CD14-positive monocyte (primary cell): ENCODE measurements at regions not wholly inside any gene's neighbourhood (a gene's known extent, or its start where the extent isn't known, plus 50 kb on each side); places are given as distances from the start of the nearest gene placed in this dataset.
A peak's percentile ranks its signal among the peaks of the same experiment; 100 is the strongest.

Experiments
- DNase-seq, 3 donors: peaks; one replicate each; pipeline ENCODE4 v3.0.0-alpha.2; 2011 to 2022
- H2AFZ ChIP-seq: 2 replicates; pipeline ENCODE4 v1.6.0; 2012; ENCODE audit warnings: mild to moderate bottlenecking, low read depth, low read length, inconsistent platforms; ENCODE audit not compliant: insufficient read depth, poor library complexity, severe bottlenecking
- H3K27ac ChIP-seq, 2 donors: 1 replicate in 1 of 2; 2 replicates in 1 of 2; pipeline ENCODE4 v1.5.1; 2012 to 2013; ENCODE audit warnings: low read length in 2 of 2, control low read depth in 1 of 2, inconsistent platforms in 1 of 2, low read depth in 1 of 2, mild to moderate bottlenecking in 1 of 2
- H3K27me3 ChIP-seq, 2 donors: one replicate each; pipeline versions ENCODE4 v1.6.0 to v1.6.1; 2011 to 2013; ENCODE audit warnings: low read length in 2 of 2; ENCODE audit not compliant: control insufficient read depth in 2 of 2, insufficient read depth in 2 of 2
- H3K36me3 ChIP-seq, 2 donors: replicated peaks in 1 of 2; 1 replicate in 1 of 2; 2 replicates in 1 of 2; pipeline versions ENCODE4 v1.5.1 to v1.6.1; 2012 to 2013; ENCODE audit warnings: low read length in 2 of 2, control low read depth in 1 of 2, inconsistent platforms in 1 of 2, mild to moderate bottlenecking in 1 of 2; ENCODE audit not compliant: insufficient read depth in 2 of 2, control insufficient read depth in 1 of 2
- H3K4me1 ChIP-seq, 2 donors: 1 replicate in 1 of 2; 2 replicates in 1 of 2; pipeline versions ENCODE4 v1.5.1 to v1.6.1; 2012 to 2013; ENCODE audit warnings: low read length in 2 of 2, control low read depth in 1 of 2, inconsistent platforms in 1 of 2, mild to moderate bottlenecking in 1 of 2, moderate library complexity in 1 of 2; ENCODE audit not compliant: insufficient read depth in 2 of 2, control insufficient read depth in 1 of 2
- H3K4me2 ChIP-seq: replicated peaks from 2 replicates; pipeline ENCODE3; 2012; ENCODE audit warnings: low read length, moderate library complexity, mild to moderate bottlenecking; ENCODE audit not compliant: poor library complexity, severe bottlenecking; ENCODE audit errors: extremely low read depth
- H3K4me3 ChIP-seq, 3 experiments: fragments of 200-600 bp in 1 of 3; sonication (generic) in 1 of 3; replicated peaks in 1 of 3; 1 replicate in 2 of 3; 2 replicates in 1 of 3; pipeline ENCODE4 v1.5.1; 2011 to 2013; ENCODE audit warnings: low read length in 3 of 3, mild to moderate bottlenecking in 3 of 3, control low read depth in 2 of 3, low read depth in 2 of 3, inconsistent platforms in 1 of 3, moderate library complexity in 1 of 3
- H3K79me2 ChIP-seq: 2 replicates; pipeline ENCODE4 v1.6.0; 2012; ENCODE audit warnings: mild to moderate bottlenecking, control low read depth, inconsistent platforms, low read length, moderate library complexity; ENCODE audit not compliant: insufficient read depth
- H3K9ac ChIP-seq: 2 replicates; pipeline ENCODE4 v1.6.0; 2017; ENCODE audit warnings: low read length, mild to moderate bottlenecking; ENCODE audit not compliant: insufficient read depth, poor library complexity, severe bottlenecking
- H3K9me3 ChIP-seq, 2 donors: replicated peaks in 1 of 2; 1 replicate in 1 of 2; 2 replicates in 1 of 2; pipeline versions ENCODE4 v1.5.1 to v1.6.1; 2012 to 2013; ENCODE audit warnings: low read length in 2 of 2, control low read depth in 1 of 2; ENCODE audit not compliant: control insufficient read depth in 1 of 2, insufficient read depth in 1 of 2
- H4K20me1 ChIP-seq: 2 replicates; pipeline ENCODE4 v1.6.0; 2012; ENCODE audit warnings: mild to moderate bottlenecking, low read length, control low read depth, moderate library complexity; ENCODE audit not compliant: insufficient read depth
- H3K27ac Mint-ChIP-seq, 7 donors: one replicate each; pipeline ENCODE4 v1.8.0; 2020; ENCODE audit warnings: mild to moderate bottlenecking in 7 of 7, mixed read lengths in 7 of 7, moderate library complexity in 6 of 7, inconsistent platforms in 2 of 7
- H3K27me3 Mint-ChIP-seq, 3 donors: one replicate each; pipeline ENCODE4 v1.8.0; 2021 to 2022; ENCODE audit warnings: low read depth in 3 of 3, mild to moderate bottlenecking in 3 of 3, mixed read lengths in 3 of 3, moderate library complexity in 3 of 3, inconsistent platforms in 1 of 3
- H3K36me3 Mint-ChIP-seq, 2 donors: one replicate each; pipeline ENCODE4 v1.8.0; 2020; ENCODE audit warnings: mixed read lengths in 2 of 2, inconsistent platforms in 1 of 2, mild to moderate bottlenecking in 1 of 2
- H3K4me1 Mint-ChIP-seq: one replicate; pipeline ENCODE4 v1.8.0; 2020; ENCODE audit warnings: mild to moderate bottlenecking, mixed read lengths
- H3K4me3 Mint-ChIP-seq, 2 donors: one replicate each; pipeline ENCODE4 v1.8.0; 2020; ENCODE audit warnings: mild to moderate bottlenecking in 2 of 2, mixed read lengths in 2 of 2, moderate library complexity in 1 of 2
- H3K9me3 Mint-ChIP-seq, 7 donors: one replicate each; pipeline ENCODE4 v1.8.0; 2020 to 2022; ENCODE audit warnings: mixed read lengths in 7 of 7, mild to moderate bottlenecking in 6 of 7, moderate library complexity in 6 of 7, inconsistent platforms in 2 of 7
- WGBS: methylation state at CpG from one replicate; pipeline ENCODE4 v1.1.5; 2013; ENCODE audit warnings: missing lambda C conversion rate; ENCODE audit not compliant: insufficient coverage; 5-methylcytosine and 5-hydroxymethylcytosine counted together
- intact Hi-C, 2 donors: fragments of 100-400 bp; cut with micrococcal nuclease; formaldehyde crosslinking; loops; one replicate each; pipeline versions ENCODE4 v1.15.0 to v1.15.1; 2023
- TF ChIP-seq, protein P1 (sequence below): fragments of 200-600 bp; IDR thresholded peaks from one replicate; pipeline ENCODE4 v1.8.0; 2022; ENCODE audit warnings: antibody characterized with exemption, mild to moderate bottlenecking

DNA sequence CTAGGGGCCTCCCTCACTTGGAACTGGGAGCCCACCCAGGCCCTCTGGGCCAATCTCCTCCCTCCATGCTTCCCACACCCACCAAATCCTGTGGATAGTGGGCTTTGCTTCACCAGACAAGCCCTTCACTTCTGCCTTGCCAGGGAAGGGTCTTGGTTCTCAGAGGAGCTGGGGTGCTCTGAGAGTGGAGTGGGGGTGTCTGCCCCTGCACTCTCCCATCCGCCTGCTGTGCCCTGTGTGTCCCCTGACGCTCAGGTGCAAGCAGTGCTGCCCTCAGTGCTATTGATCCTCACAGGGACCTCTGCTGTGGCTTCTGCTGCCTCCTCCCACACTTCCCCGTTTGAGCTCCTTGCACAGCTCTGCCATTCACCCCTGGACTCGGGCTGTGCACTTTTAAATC, 117.3 kb upstream of the NKX1-1 start:
- no peaks in the 10 kb centered on the region for H3K4me1 Mint-ChIP-seq
- H3K4me3 Mint-ChIP-seq, result peak overlapping the region in 1 of 2 donors; percentile 15
- Histone ChIP-seq H3K9me3 (peaks cover 5 to 12% of the 10 kb centered on the region in 2 donors), H2AFZ (no peak overlapping the region), H3K27ac (no peak overlapping the region), H3K27me3 (peaks cover 0 to 25% of the 10 kb centered on the region in 2 donors), H4K20me1 (no peaks in the 10 kb centered on the region), H3K79me2 (no peaks in the 10 kb centered on the region), H3K4me1 (no peaks in the 10 kb centered on the region), H3K9ac (no peak overlapping the region), H3K4me3 (no peak overlapping the region), H3K36me3 (no peaks in the 10 kb centered on the region), H3K4me2 (no peak overlapping the region)
- TF ChIP-seq, protein P1, sequence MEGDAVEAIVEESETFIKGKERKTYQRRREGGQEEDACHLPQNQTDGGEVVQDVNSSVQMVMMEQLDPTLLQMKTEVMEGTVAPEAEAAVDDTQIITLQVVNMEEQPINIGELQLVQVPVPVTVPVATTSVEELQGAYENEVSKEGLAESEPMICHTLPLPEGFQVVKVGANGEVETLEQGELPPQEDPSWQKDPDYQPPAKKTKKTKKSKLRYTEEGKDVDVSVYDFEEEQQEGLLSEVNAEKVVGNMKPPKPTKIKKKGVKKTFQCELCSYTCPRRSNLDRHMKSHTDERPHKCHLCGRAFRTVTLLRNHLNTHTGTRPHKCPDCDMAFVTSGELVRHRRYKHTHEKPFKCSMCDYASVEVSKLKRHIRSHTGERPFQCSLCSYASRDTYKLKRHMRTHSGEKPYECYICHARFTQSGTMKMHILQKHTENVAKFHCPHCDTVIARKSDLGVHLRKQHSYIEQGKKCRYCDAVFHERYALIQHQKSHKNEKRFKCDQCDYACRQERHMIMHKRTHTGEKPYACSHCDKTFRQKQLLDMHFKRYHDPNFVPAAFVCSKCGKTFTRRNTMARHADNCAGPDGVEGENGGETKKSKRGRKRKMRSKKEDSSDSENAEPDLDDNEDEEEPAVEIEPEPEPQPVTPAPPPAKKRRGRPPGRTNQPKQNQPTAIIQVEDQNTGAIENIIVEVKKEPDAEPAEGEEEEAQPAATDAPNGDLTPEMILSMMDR, result no peak
- H3K27me3 Mint-ChIP-seq, result peaks cover 31 to 49% (median 37%) of the 10 kb centered on the region in 3 donors
- H3K9me3 Mint-ChIP-seq, result peaks cover 0 to 22% (median 12%) of the 10 kb centered on the region in 7 donors
- H3K36me3 Mint-ChIP-seq, result no peaks in the 10 kb centered on the region
- no peak for DNase-seq
- intact Hi-C loops, result no loop called here
- 74% methylated on average over 3 of the region's 4 CpGs for WGBS
- H3K27ac Mint-ChIP-seq, result no peak overlapping the region

DNA sequence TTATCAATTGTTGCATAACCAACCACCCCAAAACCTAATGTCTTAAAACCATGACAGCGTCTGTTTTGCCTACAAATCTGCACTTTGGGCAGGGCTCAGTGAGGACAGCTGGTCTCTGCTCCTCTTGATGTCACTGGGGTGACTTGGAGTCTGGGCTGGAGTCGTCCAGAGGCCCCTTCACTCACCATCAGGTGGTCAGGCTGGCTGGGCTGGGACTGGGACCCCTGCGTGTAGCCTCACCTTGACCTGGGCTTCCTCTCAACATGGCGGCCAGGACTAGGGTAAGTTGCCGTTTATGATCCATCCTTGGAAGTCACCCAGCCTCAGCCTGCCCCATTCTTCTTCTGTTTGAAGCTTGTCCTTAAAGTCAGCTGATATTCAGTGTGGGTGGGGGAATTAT, 116.8 kb upstream of the NKX1-1 start:
- TF ChIP-seq, protein P1, result no peak
- intact Hi-C loops, result no loop called here
- Histone ChIP-seq H3K9ac (no peak overlapping the region), H3K36me3 (no peaks in the 10 kb centered on the region), H2AFZ (no peak overlapping the region), H3K4me3 (no peak overlapping the region), H4K20me1 (no peaks in the 10 kb centered on the region), H3K27ac (no peak overlapping the region), H3K4me1 (no peaks in the 10 kb centered on the region), H3K9me3 (peaks cover 5 to 12% of the 10 kb centered on the region in 2 donors), H3K27me3 (peaks cover 0 to 23% of the 10 kb centered on the region in 2 donors), H3K4me2 (no peak overlapping the region), H3K79me2 (no peaks in the 10 kb centered on the region)
- Mint-ChIP-seq H3K9me3 (peaks cover 0 to 22% (median 12%) of the 10 kb centered on the region in 7 donors), H3K4me1 (no peaks in the 10 kb centered on the region), H3K36me3 (no peaks in the 10 kb centered on the region), H3K4me3 (peak overlapping the region in 1 of 2 donors; percentile 15), H3K27ac (no peak overlapping the region), H3K27me3 (peaks cover 28 to 51% (median 33%) of the 10 kb centered on the region in 3 donors)
- WGBS, result 86% methylated on average over 4 of the region's 5 CpGs
- no peak for DNase-seq
